Astrocyte (in vitro differentiated cells and primary cell): ENCODE measurements at regions not wholly inside any gene's neighbourhood (a gene's known extent, or its start where the extent isn't known, plus 50 kb on each side); places are given as distances from the start of the nearest gene placed in this dataset.
"Not testable (repeated sequence)": the region's sequence is repeated elsewhere in the genome, so short reads cannot be mapped to it uniquely, and the experiment has no call there.

ENCODE experiments used
- EZH2 ChIP-seq: IDR thresholded peaks from 2 replicates; pipeline ENCODE4 v1.6.1; 2012; ENCODE audit warnings: mild to moderate bottlenecking, low read length, inconsistent platforms; ENCODE audit not compliant: insufficient read depth
- TF ChIP-seq, protein P1 (sequence below): IDR thresholded peaks from 2 replicates; pipeline ENCODE4 v1.5.1; 2011; ENCODE audit warnings: low read depth, mild to moderate bottlenecking, inconsistent platforms, low read length, moderate library complexity; ENCODE audit not compliant: insufficient read depth

DNA sequence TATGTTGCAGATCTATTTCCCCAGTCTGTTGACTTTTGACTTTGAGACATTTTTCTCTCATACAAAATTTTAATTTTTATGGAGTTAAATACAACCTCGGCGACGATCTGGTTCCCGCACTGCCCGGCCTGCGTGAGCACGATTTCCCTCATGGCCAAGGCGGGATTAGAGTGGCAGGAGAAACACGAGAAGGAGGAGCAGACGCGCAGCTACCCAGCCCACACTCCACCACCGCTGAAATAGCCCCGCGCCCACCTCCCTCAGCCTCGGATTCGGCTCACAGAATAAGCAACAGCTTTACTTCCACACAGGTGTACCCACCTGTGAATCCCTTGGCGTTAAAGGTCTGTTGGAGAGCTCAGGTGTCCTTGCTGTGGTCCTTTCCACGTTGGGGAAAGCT is 4209.4 kb upstream of the OR11H1 start:
- TF ChIP-seq, protein P1, sequence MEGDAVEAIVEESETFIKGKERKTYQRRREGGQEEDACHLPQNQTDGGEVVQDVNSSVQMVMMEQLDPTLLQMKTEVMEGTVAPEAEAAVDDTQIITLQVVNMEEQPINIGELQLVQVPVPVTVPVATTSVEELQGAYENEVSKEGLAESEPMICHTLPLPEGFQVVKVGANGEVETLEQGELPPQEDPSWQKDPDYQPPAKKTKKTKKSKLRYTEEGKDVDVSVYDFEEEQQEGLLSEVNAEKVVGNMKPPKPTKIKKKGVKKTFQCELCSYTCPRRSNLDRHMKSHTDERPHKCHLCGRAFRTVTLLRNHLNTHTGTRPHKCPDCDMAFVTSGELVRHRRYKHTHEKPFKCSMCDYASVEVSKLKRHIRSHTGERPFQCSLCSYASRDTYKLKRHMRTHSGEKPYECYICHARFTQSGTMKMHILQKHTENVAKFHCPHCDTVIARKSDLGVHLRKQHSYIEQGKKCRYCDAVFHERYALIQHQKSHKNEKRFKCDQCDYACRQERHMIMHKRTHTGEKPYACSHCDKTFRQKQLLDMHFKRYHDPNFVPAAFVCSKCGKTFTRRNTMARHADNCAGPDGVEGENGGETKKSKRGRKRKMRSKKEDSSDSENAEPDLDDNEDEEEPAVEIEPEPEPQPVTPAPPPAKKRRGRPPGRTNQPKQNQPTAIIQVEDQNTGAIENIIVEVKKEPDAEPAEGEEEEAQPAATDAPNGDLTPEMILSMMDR: not testable (repeated sequence)
- not testable (repeated sequence) for TF ChIP-seq EZH2
